GM18505 (cell line): ENCODE measurements at regions not wholly inside any gene's neighbourhood (a gene's known extent, or its start where the extent isn't known, plus 50 kb on each side); places are given as distances from the start of the nearest gene placed in this dataset.
"Not testable (repeated sequence)": the region's sequence is repeated elsewhere in the genome, so short reads cannot be mapped to it uniquely, and the experiment has no call there.

ENCODE experiments used
- ATAC-seq: cut with Tn5 transposase; IDR thresholded peaks from one replicate; pipeline ENCODE4 v1.9.1; 2021; ENCODE audit not compliant: unreplicated experiment
- POLR2A ChIP-seq: IDR thresholded peaks from 4 replicates; pipeline ENCODE4 v1.6.1; 2011; ENCODE audit warnings: borderline replicate concordance; ENCODE audit not compliant: insufficient read depth, insufficient read length; ENCODE audit errors: extremely low read depth

- no peak for ATAC-seq
- no peak for TF ChIP-seq POLR2A
These were observed 755.3 kb upstream of the ARPP21 start for GRCh38 chr3:34884007-34884406.

- ATAC-seq, result no peak
- no peak for TF ChIP-seq POLR2A
These were observed 752.9 kb upstream of the ARPP21 start for GRCh38 chr3:34886443-34886842.

GRCh38 chr3:34889641-34890040 is 749.7 kb upstream of the ARPP21 start:
- no peak for ATAC-seq
- no peak for TF ChIP-seq POLR2A

GRCh38 chr3:34890247-34890646 is 749.1 kb upstream of the ARPP21 start:
- no peak for TF ChIP-seq POLR2A
- no peak for ATAC-seq

GRCh38 chr3:34891941-34892340 is 747.4 kb upstream of the ARPP21 start:
- TF ChIP-seq POLR2A, result no peak
- no peak for ATAC-seq

GRCh38 chr3:34895841-34896240 is 743.5 kb upstream of the ARPP21 start:
- no peak for ATAC-seq
- no peak for TF ChIP-seq POLR2A

GRCh38 chr3:34909679-34910078 is 729.6 kb upstream of the ARPP21 start:
- ATAC-seq, result not testable (repeated sequence)

GRCh38 chr3:34919025-34919424 is 720.3 kb upstream of the ARPP21 start:
- no peak for TF ChIP-seq POLR2A
- no peak for ATAC-seq

- TF ChIP-seq POLR2A, result no peak
- no peak for ATAC-seq
These were observed 718.5 kb upstream of the ARPP21 start for GRCh38 chr3:34920806-34921205.

GRCh38 chr3:34924961-34925360 is 714.4 kb upstream of the ARPP21 start:
- no peak for ATAC-seq
- no peak for TF ChIP-seq POLR2A

- TF ChIP-seq POLR2A, result no peak
- ATAC-seq, result no peak
These were observed 713.5 kb upstream of the ARPP21 start for GRCh38 chr3:34925851-34926250.

GRCh38 chr3:34929036-34929435 is 710.3 kb upstream of the ARPP21 start:
- no peak for ATAC-seq
- no peak for TF ChIP-seq POLR2A

GRCh38 chr3:34934660-34935059 is 704.7 kb upstream of the ARPP21 start:
- ATAC-seq, result no peak
- TF ChIP-seq POLR2A, result no peak

GRCh38 chr3:34938784-34939183 is 700.5 kb upstream of the ARPP21 start:
- ATAC-seq, result no peak
- TF ChIP-seq POLR2A, result no peak

- TF ChIP-seq POLR2A, result no peak
- no peak for ATAC-seq
These were observed 697.1 kb upstream of the ARPP21 start for GRCh38 chr3:34942256-34942655.

- ATAC-seq, result no peak
- TF ChIP-seq POLR2A, result no peak
These were observed 691.5 kb upstream of the ARPP21 start for GRCh38 chr3:34947834-34948233.

- TF ChIP-seq POLR2A, result no peak
- no peak for ATAC-seq
These were observed 690.8 kb upstream of the ARPP21 start for GRCh38 chr3:34948517-34948916.

- ATAC-seq, result no peak
- TF ChIP-seq POLR2A, result no peak
These were observed 683.6 kb upstream of the ARPP21 start for GRCh38 chr3:34955680-34956079.
